ENCODE measurements at regions not wholly inside any gene's neighbourhood (a gene's known extent, or its start where the extent isn't known, plus 50 kb on each side); places are given as distances from the start of the nearest gene placed in this dataset.

GRCh38 chr10:52540479-52540984 is 226.5 kb downstream of the DKK1 start:
- POLR2A ChIA-PET: no interaction called here
- CTCF ChIA-PET: interaction anchor here (1.0 kb wide), 2 partner anchors 27 to 226 kb away, joined by 3 read pairs; partner anchors contain the start of gene DKK1
- H3K27me3 ChIP-seq (ENCODE audit: control insufficient read depth, insufficient read depth, low read length): no peaks in the 10 kb centered on the region
- DNase-seq (ENCODE audit: low read depth, low spot score): no peak
- TF ChIP-seq CTCF (IDR thresholded peaks at IDR 0.05; ENCODE audit: low read depth, low read length): no peak
- H3K4me3 ChIP-seq (ENCODE audit: low read depth, low read length): no peak overlapping the region
- no peak overlapping the region for H3K27ac ChIP-seq (ENCODE audit: low read depth, low read length)
- H3K9me3 ChIP-seq (ENCODE audit: control insufficient read depth, insufficient read depth, low read length): no peaks in the 10 kb centered on the region

GRCh38 chr10:52541006-52541473 is 227.0 kb downstream of the DKK1 start:
- POLR2A ChIA-PET: no interaction called here
- Histone ChIP-seq H3K27ac (ENCODE audit: low read depth, low read length) (no peak overlapping the region), H3K4me3 (ENCODE audit: low read depth, low read length) (no peak overlapping the region), H3K9me3 (ENCODE audit: control insufficient read depth, insufficient read depth, low read length) (no peaks in the 10 kb centered on the region), H3K27me3 (ENCODE audit: control insufficient read depth, insufficient read depth, low read length) (no peaks in the 10 kb centered on the region)
- TF ChIP-seq CTCF (IDR thresholded peaks at IDR 0.05; ENCODE audit: low read depth, low read length): no peak
- CTCF ChIA-PET: no interaction called here
- DNase-seq (ENCODE audit: low read depth, low spot score): no peak

- Histone ChIP-seq H3K27me3 (ENCODE audit: control insufficient read depth, insufficient read depth, low read length) (no peaks in the 10 kb centered on the region), H3K9me3 (ENCODE audit: control insufficient read depth, insufficient read depth, low read length) (no peaks in the 10 kb centered on the region), H3K27ac (ENCODE audit: low read depth, low read length) (no peak overlapping the region), H3K4me3 (ENCODE audit: low read depth, low read length) (no peak overlapping the region)
- no peak for TF ChIP-seq CTCF (IDR thresholded peaks at IDR 0.05; ENCODE audit: low read depth, low read length)
- CTCF ChIA-PET: no interaction called here
- POLR2A ChIA-PET: no interaction called here
- DNase-seq (ENCODE audit: low read depth, low spot score): no peak
Measured at GRCh38 chr10:52542906-52543305, 228.8 kb downstream of the DKK1 start.

- DNase-seq (ENCODE audit: low read depth, low spot score): no peak
- no peak overlapping the region for H3K27ac ChIP-seq (ENCODE audit: low read depth, low read length)
- no peak overlapping the region for H3K4me3 ChIP-seq (ENCODE audit: low read depth, low read length)
- no peaks in the 10 kb centered on the region for H3K9me3 ChIP-seq (ENCODE audit: control insufficient read depth, insufficient read depth, low read length)
- TF ChIP-seq CTCF (IDR thresholded peaks at IDR 0.05; ENCODE audit: low read depth, low read length): no peak
- no peaks in the 10 kb centered on the region for H3K27me3 ChIP-seq (ENCODE audit: control insufficient read depth, insufficient read depth, low read length)
- CTCF ChIA-PET: no interaction called here
- POLR2A ChIA-PET: no interaction called here
Measured at GRCh38 chr10:52551046-52551445, 221.5 kb downstream of the MBL2 start.

- no peaks in the 10 kb centered on the region for H3K27me3 ChIP-seq (ENCODE audit: control insufficient read depth, insufficient read depth, low read length)
- no peak overlapping the region for H3K27ac ChIP-seq (ENCODE audit: low read depth, low read length)
- no peak for DNase-seq (ENCODE audit: low read depth, low spot score)
- ChIA-PET CTCF (interaction anchor here (0.9 kb wide), 1 partner anchor 9 kb away, joined by 3 read pairs; no protein-coding TSS in a partner anchor), POLR2A (no interaction called here)
- no peak for TF ChIP-seq CTCF (IDR thresholded peaks at IDR 0.05; ENCODE audit: low read depth, low read length)
- no peaks in the 10 kb centered on the region for H3K9me3 ChIP-seq (ENCODE audit: control insufficient read depth, insufficient read depth, low read length)
- no peak overlapping the region for H3K4me3 ChIP-seq (ENCODE audit: low read depth, low read length)
Measured at GRCh38 chr10:52558090-52558489, 214.5 kb downstream of the MBL2 start.
